ENCODE measurements at regions not wholly inside any gene's neighbourhood (a gene's known extent, or its start where the extent isn't known, plus 50 kb on each side); places are given as distances from the start of the nearest gene placed in this dataset.

- TF ChIP-seq RNF2 (IDR thresholded peaks at IDR 0.05; ENCODE audit: borderline replicate concordance, low read depth): no peak
- no peak for TF ChIP-seq ESRRA (IDR thresholded peaks at IDR 0.05; ENCODE audit: borderline replicate concordance, low read length)
- no peak for TF ChIP-seq HOXA7 (CRISPR knock-in tag; IDR thresholded peaks at IDR 0.05)
- TF ChIP-seq CEBPB (IDR thresholded peaks at IDR 0.05): no peak
- no peak for TF ChIP-seq REST (IDR thresholded peaks at IDR 0.05)
- TF ChIP-seq RAD21 (conservative IDR thresholded peaks at IDR 0.05 in 1 of 2, IDR thresholded peaks at IDR 0.05 in 1 of 2): no peak
- no peak for TF ChIP-seq ELK1 (IDR thresholded peaks at IDR 0.05; ENCODE audit: low read depth, low read length)
These were observed 415.1 kb downstream of the NR4A2 start for GRCh38 chr2:155917380-155917779.

Data from A549 (cell line).